B cell (primary cell): ENCODE measurements at regions not wholly inside any gene's neighbourhood (a gene's known extent, or its start where the extent isn't known, plus 50 kb on each side); places are given as distances from the start of the nearest gene placed in this dataset.

Source experiments
- EZH2 ChIP-seq: IDR thresholded peaks from 2 replicates; pipeline ENCODE4 v1.6.1; 2012; ENCODE audit warnings: borderline replicate concordance, low read depth, mild to moderate bottlenecking, moderate library complexity, low read length; ENCODE audit not compliant: insufficient read depth, poor library complexity, severe bottlenecking
- TF ChIP-seq, protein P1 (sequence below): fragments of 200-600 bp; IDR thresholded peaks from one replicate; pipeline ENCODE4 v1.8.0; 2022; ENCODE audit warnings: antibody characterized with exemption, mild to moderate bottlenecking

DNA sequence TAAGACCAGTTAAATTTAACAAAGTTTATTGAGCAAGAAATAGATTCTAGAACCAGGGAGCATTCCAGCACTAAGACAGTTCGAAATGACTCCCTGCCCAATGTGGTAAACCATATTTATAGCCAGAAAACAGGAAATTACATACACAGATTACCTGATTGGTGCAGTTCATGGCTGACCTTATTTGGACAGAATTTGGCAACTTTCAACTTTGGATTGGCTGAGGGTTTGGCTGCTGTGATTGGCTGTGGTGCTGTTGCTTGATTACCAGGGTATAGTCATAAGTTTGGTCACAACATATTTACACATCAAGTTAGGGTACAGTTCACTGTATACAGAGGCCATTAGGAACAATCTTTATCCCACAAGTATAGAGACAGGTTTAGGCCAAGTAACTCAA, 984.8 kb upstream of the MIR17HG start:
- TF ChIP-seq, protein P1, sequence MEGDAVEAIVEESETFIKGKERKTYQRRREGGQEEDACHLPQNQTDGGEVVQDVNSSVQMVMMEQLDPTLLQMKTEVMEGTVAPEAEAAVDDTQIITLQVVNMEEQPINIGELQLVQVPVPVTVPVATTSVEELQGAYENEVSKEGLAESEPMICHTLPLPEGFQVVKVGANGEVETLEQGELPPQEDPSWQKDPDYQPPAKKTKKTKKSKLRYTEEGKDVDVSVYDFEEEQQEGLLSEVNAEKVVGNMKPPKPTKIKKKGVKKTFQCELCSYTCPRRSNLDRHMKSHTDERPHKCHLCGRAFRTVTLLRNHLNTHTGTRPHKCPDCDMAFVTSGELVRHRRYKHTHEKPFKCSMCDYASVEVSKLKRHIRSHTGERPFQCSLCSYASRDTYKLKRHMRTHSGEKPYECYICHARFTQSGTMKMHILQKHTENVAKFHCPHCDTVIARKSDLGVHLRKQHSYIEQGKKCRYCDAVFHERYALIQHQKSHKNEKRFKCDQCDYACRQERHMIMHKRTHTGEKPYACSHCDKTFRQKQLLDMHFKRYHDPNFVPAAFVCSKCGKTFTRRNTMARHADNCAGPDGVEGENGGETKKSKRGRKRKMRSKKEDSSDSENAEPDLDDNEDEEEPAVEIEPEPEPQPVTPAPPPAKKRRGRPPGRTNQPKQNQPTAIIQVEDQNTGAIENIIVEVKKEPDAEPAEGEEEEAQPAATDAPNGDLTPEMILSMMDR = no peak
- TF ChIP-seq EZH2 = no peak
